ENCODE measurements at regions not wholly inside any gene's neighbourhood (a gene's known extent, or its start where the extent isn't known, plus 50 kb on each side); places are given as distances from the start of the nearest gene placed in this dataset.
A peak's percentile ranks its signal among the peaks of the same experiment; 100 is the strongest.

DNA sequence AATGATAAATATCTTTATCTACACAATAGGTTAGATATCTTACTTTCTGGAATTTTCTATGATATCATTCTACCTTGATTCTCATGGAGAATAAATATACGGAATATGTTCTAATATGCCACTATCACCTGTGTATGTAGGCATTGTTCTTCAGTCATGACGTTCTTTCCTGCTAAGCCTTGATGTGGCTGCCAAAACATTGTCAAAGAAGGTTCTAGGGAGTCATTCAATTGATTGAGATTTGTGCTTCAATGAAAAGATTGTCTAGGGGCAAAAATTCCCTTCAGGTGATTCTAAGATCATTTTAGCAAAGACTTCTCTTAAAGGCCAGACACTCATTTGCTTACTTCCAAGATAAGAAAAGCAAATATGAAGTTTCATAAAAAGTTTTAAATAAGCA lies 118.1 kb downstream of the MAT2B start:
- DNase-seq: no peak

DNA sequence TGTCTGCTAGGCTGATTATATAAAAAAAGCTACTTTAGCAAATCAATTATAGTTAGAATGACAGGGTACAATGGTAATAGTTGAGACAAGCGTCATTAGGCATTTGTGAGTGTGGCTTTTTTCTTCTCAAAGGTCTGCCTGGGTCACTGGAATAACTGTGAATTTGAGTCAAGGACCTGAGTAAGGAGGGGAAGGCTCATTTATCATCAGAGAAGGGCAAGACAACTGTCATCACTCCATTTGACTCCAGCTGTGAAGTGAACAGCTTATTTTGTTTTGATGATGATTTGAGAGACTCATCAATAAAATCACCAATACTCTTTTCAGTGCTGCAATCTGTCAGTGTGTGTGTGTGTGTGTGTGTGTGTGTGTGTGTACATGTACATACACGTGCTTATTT lies 118.6 kb downstream of the MAT2B start:
- no peak for DNase-seq

DNA sequence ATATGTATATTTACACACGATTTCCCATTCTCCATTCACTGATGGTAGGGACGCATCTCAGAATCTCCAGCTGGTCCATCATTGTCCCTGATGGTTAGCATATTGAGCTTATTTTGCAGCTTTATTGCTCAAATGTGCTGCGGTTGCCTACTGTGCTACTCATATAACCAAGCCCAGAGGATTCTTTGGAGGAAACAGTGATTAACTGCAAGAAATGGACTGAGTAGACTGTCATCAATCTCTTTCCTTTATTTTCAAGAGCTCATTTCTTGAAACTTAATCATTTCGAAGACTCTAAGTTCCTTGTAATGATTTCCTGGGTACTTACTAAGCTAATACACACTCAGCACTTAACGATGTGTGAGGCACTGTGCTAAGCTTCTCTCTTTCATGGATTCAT lies 119.0 kb downstream of the MAT2B start:
- no peak for DNase-seq

DNA sequence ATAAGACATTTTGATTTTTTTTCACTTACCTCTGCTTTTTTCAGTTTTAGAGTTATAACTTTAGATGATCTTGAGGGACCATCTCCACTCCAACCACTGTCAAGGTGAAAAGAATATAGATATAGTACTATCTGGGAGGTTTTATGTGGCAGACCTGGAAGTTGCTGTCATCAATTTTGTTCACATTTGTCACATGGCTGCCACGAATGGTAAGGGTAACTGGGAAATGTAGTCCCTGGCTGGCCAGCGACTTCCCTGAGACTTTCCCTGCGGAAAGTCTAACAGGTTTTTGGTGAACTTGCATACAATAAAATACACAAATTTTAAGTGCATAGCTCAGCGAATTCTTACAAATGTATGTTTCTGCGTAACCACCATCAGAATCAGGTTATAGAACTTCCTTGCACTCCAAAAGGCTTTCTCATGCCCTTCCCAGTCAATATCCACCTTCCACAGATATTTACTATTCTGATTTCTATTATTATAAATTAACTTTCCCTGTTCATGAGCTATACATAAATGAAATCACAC lies 121.5 kb downstream of the MAT2B start:
- no peak for DNase-seq

DNA sequence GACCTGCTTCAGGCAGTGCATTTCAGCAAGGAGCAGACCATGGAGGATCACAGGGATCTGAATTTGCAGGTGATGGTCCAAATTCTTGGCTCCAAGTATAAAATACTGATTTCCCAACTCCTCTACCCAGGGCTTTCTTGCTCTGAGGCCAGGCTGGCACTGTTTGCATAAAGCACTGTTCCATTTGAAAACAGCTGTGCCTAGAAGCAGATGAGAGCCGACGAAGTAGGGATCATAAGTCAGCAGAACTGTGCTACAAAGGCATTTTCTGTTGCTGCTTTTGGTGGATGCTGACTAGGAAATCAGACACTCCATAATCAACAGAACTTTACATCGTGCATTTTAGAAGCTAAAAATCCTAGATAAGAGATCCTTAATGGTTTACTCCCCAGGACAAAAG lies 126.4 kb downstream of the MAT2B start:
- no peak for DNase-seq

DNA sequence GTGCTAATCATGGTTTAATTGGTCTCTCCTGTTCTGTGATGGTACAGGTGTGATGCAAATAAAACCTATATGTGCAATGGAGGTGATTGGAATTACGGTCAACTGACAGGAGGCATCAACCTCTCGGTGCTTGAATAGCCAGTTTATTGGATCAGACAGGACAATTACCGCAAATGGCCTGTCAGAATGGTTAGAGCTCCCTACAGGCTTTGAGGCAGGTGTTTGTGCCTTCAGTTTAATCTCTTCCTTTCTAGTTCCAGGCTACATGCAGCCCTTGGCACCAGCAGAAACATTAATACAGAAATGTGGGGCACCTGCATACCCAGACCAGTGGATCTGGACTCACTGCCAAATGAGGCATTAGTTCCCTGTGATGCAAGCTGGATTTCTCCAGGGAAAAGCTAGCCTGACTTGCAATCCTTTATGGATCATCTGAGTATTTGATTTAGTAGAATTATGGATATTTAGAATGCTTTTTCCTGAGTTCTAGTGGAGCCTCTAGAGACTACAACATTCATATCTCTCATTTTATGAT lies 128.6 kb downstream of the MAT2B start:
- no peak for DNase-seq

DNA sequence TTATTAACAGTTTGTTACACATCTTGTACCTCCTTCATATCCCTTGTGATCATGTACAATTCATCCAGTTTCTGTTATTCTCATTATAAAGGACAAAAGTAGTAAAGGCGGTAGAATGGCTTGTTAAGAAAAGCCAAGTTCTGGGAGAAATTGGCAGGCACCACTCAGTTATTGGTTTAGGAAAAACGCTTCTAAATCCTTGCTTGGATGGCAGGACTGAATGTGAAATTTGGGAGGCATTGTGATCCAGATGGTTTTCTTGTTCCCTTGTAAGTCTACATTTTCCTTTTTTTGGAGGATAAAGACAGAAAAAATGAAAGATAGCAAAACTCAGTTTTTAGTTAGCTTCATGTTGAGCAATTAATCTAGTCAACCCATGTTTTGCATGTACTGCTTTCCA lies 130.2 kb downstream of the MAT2B start:
- DNase-seq: no peak

DNA sequence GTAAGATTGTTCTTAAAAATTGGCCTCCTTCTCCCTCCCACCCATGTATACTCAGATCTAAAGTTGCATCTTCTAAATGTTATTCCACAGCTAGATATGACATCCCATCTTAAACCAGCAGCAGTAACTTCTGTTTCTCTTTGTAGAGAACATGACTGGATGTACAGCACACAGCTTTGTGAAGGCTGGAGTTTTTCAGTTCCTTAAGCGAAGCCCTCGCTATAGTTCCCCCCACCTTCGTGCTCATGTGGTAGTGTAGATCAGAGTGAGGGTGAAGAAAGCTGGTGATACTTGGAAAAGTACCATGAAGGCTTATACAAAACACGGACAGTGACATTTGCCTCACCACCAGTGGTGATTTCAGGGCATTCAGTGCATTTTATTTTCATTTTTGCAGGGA lies 137.5 kb downstream of the MAT2B start:
- DNase-seq: no peak

DNA sequence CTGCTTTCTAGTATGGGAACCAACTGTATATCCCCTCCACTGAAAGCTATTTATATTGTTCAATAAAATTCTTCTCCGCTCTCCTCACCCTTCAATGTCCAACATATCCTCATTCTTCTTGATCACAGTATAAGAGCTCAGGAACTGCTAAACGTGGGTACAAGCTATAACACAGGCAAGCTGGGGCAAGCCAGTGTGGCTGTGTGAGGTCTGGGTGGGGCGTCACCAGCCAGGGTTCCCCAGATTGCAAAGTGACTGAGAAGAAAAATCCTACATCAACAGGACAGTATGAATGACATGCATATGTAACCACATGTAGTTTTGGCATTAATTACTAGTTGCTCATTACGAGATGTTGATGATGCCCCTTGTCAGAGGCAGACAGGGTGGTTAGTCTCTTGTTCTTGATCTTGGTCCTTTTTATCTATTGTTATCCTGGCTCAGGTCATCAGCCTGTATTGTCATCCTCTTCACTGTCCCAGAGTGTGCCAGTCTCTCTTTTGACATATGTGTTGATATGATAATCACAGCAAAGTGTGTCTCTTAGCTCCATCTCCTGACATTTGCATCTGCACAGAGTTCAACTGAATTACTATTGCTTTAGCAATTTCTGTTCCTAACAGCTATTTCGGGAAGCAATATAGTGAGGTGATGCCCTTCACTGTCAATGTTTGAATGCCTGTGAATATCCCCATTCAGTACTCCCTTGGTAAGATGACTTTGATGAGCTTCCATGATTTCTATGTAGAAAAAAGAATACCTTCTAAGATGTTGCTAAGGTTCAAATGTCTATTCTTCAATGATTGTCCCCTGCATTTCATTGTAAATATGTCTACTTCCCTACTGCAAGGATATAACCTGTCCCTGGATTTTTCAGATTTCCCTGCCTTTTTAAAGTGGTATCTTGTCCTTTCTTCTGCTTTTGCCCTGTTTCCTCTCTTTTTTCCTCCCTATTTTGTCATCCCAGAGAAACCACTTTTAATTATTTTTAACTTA lies 140.3 kb downstream of the MAT2B start:
- no peak for DNase-seq

DNA sequence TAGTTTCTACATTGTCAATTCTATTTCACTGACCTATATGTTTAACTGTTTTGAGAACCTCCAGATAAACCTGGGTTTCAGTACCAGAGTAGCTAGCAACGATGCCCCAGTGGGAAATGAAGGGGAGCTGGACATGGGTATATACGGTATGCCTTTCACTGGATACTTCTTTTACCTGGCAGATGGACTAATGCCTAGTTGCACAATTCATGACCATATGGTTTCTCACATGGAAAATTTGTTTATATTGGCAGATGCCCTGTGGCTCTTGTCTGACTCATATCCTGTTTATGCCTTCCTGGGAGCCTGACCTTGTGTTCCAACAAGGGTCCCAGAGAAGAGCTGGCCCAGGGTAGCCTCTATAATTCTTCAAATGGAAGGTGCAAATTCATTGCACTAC lies 144.1 kb downstream of the MAT2B start:
- DNase-seq: peak; percentile 47 to 62

DNA sequence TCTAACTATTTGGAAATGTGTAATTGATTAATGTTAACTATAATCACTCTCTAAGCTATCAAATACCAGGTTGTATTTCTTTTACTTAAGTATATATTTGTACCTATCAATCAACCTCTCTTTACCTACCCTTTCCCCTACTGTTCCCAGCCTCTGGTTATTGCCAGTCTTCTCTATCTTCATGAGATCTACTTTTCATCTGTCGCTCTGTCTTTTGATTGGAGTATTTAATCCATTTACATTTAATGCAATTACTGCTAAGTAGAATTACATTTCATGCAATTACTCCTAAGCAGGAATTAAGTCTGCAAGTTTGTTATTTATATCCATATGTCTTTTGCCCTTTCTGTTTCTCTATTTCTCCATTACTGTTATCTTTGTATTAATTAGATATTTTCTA lies 148.1 kb downstream of the MAT2B start:
- no peak for DNase-seq

DNA sequence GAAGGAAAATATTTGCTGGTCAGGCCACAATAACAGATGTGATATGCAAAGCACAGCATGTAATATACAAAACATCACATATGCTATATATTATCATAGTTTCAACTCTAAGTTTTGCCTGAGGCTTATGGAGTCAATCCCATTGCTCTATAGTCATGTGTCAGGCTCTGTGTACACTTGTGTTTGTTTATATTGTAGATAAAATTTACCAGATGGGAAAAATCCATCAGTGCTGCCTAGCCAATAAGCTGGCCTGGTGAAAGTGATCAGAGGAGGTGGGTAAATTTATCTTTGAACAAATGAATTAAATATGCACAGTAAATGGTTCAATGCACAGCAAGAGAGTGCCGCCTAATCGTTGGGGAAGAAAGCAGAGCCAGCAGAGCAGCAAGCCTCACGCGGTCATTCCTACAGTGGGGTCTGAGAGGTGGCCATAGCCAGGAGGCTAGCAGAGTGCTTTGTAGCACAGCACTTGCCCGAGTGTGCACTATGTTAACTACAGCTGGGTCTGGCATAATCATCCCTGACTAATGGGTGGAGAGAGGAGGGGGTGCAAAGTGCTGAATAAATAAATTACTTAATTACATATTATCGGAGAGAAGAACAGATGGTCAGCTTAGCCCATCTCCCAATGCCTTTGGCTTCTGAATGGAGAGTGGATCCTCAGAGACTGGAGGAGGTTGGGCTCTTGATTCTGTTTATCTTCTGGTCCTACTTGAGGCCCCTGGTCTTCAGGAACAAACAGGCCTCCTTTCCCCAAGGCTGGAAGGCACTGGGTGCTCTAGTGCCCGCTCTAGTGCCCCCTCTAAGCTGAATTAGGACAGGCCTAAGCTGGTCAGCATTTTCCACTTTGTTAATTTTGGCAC lies 153.5 kb downstream of the MAT2B start:
- DNase-seq: no peak

DNA sequence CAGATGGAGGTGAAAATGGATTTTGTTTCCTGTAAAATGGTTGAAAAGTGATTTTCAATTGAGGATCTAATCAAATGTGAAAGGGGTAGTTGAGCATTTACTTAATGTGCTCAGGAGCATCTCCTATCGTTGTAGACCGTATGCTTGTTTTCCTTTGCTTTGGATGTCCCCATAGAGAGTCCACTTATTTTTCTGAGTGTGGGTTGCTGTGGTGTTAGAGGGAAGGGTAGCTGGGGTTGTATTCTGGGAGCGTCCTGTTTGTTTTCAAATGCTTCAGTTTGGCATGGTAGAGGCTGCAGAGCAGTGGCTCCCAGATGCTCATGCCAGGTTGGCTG lies 154.1 kb downstream of the MAT2B start:
- DNase-seq: no peak

DNA sequence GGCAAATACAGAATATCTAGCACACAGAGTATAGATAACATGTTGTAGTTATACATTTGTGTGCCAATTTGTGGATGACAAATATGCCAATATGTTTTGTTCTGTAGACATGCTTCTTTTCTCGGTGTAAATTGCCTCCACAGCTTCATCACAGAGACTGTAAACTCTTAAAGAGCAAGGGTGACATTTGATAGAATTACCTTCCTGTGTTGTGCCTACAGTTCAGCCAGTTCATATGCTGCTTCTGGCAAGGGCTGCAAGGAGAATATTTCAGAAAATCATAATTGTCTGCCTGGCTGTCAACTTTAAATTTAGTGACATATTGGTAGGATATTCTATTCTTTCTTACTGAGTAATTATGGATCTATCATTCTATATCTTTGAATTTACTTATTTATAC lies 155.1 kb downstream of the MAT2B start:
- no peak for DNase-seq

DNA sequence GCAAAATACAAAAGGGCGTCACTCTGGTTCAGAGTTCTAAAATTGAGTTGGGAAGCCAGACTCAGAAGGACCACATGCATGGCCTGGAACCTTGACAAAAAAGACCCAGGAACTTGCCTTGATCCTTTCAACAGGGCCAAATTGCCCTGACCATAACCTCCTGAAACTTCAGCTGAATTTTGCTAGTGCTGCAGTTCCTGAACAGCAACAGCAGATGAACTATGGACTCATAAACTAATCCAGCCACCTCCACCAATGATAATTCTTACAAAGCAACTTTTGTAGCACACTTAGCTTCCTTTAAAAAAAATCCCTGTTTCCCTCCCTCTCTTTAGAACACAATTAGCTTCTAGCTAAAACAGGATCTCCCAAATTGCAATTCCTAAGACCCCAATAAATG lies 155.9 kb downstream of the MAT2B start:
- no peak for DNase-seq

DNA sequence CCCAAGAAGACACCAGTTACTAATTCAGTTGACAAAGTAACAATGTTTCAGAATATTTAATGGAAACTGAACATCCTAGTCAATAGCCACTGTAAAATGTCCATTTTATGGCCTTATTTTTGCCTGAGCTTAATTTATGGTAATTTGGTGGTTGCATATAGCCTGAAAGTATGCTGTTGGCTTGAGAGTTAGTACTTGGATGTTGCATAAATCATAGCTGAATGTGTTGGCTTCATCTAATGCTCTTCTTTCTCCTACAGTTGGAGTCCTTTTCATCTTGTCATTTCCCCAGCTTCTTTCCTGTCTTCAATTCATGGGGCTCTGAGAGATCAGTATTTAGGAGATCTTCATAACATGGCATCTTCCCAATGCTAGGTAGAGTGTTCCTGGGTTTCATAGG lies 164.6 kb downstream of the MAT2B start:
- DNase-seq: no peak

DNA sequence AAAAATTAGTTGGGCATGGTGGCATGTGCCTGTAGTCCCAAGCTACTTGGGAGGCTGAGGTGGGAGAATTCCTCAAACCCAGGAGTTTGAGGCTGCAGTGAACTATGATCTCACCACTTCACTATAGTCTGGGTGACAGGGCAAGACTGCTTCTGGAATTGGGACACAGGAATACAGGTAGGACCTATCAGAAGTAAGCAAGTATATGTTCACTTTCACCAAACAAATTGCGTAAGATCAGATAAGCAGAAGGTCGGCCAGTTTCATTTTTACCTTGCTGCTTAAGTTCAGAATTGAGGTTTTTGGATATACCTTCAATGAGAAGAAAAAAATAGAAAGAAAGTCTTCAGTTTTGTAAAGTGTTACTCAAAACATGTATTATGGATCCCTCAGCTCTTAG lies 171.7 kb downstream of the MAT2B start:
- DNase-seq: no peak

DNA sequence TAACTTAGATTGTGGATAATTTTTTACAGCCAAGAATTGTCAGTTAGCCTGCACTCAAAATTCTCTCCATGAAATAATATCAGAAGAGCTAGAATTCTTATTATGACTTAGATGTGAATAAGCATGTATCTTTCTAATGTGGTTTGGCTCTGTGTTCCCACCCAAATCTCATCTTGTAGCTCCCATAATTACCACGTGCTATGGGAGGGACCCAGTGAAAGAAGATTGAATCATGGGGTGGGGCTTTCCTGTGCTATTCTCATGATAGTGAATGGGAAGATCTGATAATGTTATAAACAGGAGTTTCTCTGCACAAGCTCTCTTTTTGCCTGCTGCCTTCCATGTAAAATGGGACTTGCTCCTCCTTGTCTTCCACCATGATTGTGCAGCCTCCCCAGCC lies 176.8 kb downstream of the MAT2B start:
- no peak for DNase-seq

DNA sequence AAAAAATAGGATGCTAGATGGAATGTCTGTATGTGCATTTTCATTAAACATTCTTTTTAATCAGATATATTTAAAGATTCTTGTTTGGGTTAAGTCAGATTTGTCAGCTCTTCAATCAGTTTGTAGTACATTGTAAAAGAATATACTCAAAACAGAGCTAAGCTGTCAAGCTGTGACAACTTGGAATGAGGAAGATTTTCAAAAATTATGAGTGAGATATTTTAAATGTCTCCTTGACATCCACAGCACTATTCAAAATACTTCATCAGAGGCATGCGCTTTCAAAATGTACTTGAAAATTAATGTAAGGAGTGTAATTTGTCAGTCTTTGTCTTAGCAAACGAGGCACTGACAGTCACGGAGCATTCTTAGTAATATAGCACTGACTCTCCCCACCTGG lies 182.0 kb downstream of the MAT2B start:
- DNase-seq: no peak

DNA sequence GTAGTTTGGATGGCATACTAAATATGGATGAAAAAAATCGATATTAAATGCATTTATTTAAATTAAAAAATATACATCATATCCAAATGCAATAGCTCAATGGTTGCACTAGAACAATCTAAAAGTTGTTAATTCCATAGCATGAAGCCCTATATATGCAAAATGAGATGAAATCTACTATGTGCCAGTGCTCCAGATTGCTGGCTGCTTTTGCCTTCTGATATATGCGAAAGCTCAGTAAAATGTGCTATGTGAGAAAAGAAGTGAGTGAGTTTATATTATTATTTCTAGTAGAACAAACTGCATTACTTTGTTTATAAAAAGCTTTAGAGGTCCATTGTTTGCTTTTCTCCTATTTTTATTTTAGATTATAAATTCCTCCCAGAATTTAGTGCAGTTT lies 186.7 kb downstream of the MAT2B start:
- no peak for DNase-seq

DNA sequence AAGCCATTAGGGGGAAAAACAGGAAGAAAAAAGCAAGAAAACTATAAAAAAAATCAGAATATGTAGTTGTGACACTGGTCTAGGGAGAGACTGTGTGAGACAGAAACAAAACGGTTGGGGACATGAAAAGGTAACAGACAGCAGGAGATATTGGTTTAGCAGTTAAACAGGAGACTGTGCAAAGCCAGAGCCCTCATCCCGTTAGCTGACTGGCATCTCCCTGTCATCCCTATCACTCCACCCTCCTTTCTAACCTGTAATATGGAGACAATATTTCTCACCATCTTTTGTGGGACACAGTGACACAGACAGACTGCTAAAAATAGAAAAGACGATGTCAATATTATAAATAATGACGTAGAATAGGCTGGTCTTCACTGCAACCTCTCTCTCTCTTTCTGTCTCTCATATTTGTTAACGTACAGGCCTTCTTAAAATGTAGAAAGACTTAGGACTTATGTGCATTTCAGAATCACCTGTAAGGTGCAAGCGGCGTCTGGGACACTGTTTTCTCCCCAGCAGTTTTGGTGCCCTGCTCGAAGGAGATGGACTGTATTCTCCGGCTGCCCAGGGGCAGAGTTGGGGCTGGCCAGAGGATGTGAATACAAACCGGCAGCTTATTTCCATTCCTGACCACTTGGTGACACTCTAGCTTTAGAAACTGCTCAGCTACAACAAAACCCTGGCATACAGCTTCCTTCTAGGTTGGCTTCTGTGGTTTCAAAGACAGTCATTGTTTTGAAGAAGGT lies 190.6 kb downstream of the MAT2B start:
- DNase-seq: peak; percentile 40 to 53

DNA sequence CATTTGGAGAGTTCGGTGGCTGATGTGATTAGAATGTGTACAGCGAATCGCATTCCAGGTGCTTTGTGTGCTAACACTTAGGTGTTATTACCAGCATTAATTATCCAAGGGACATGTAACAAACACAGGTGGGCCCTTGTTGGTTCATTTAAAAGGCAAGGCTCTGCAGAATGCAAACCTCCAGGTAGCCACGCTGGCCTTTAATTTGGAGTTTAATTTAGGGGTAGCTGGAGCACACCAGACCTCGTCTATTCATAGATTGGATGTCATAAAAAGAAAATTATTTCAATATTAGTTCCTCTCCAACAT lies 191.1 kb downstream of the MAT2B start:
- no peak for DNase-seq
